ENCODE measurements at regions not wholly inside any gene's neighbourhood (a gene's known extent, or its start where the extent isn't known, plus 50 kb on each side); places are given as distances from the start of the nearest gene placed in this dataset.

DNA sequence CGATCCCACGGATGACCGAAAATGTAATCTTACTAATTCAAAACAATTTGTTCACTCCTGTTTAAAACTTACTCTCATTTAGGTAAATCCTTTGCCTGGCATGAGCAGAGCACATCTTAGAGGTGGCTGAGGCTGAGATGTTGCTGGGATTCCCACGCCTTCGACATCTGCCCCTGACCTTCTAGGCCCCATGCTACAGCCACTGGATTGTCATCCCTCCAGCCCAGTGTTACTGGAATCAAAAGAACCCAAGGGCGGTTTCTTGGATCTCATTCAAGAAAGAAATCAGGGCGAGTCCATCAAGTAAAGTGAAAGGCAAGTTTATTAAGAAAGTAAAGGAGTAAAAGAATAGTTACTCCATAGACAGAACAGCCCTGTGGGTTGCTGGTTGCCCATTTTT is 64.5 kb upstream of the SHISA6 start:
- TF ChIP-seq, protein P1, sequence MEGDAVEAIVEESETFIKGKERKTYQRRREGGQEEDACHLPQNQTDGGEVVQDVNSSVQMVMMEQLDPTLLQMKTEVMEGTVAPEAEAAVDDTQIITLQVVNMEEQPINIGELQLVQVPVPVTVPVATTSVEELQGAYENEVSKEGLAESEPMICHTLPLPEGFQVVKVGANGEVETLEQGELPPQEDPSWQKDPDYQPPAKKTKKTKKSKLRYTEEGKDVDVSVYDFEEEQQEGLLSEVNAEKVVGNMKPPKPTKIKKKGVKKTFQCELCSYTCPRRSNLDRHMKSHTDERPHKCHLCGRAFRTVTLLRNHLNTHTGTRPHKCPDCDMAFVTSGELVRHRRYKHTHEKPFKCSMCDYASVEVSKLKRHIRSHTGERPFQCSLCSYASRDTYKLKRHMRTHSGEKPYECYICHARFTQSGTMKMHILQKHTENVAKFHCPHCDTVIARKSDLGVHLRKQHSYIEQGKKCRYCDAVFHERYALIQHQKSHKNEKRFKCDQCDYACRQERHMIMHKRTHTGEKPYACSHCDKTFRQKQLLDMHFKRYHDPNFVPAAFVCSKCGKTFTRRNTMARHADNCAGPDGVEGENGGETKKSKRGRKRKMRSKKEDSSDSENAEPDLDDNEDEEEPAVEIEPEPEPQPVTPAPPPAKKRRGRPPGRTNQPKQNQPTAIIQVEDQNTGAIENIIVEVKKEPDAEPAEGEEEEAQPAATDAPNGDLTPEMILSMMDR (conservative IDR thresholded peaks at IDR 0.05 in 1 of 2, IDR thresholded peaks at IDR 0.05 in 1 of 2; ENCODE audit: low read depth in 1 of 2, low read length in 2 of 2): no peak
- TF ChIP-seq EZH2 (IDR thresholded peaks at IDR 0.05; ENCODE audit: low read length, missing control alignments): no peak
